A549 (cell line): ENCODE measurements at regions not wholly inside any gene's neighbourhood (a gene's known extent, or its start where the extent isn't known, plus 50 kb on each side); places are given as distances from the start of the nearest gene placed in this dataset.
A peak's percentile ranks its signal among the peaks of the same experiment; 100 is the strongest.

Experiments used
- ATAC-seq, 2 experiments: fragments of 200-7000 bp in 1 of 2; fragments of >200 bp in 1 of 2; cut with Nextera tagmentation in 1 of 2; cut with Tn5 transposase in 1 of 2; 3 replicates each; pipeline versions ENCODE4 v1.8.0 to v1.9.1; 2018 to 2020; ENCODE audit warnings: mild to moderate bottlenecking in 1 of 2, moderate library complexity in 1 of 2
- CTCF ChIA-PET: fragments of 300-600 bp; sonication (Branson Sonifier 250); formaldehyde crosslinking; extraction: SDS; loops from one replicate; lab custom pipeline; 2021; ENCODE audit warnings: antibody characterized with exemption, inconsistent platforms; lab: Yijun Ruan, JAX
- POLR2A ChIA-PET: fragments of 350-600 bp; formaldehyde crosslinking; extraction: SDS; loops from one replicate; lab custom pipeline; 2021; ENCODE audit warnings: antibody characterized with exemption, inconsistent platforms; lab: Yijun Ruan, JAX
- DNase-seq, 2 experiments: peaks; one replicate each; pipeline versions ENCODE4 v3.0.0 to v3.0.0-alpha.2; 2011 to 2016; ENCODE audit warnings: low read depth in 1 of 2, low spot score in 1 of 2
- FAIRE-seq: peaks from 2 replicates; lab custom pipeline; 2011; peaks lifted over from hg19 to GRCh38; lab: Jason Lieb, UNC
- H3K27ac ChIP-seq, 2 experiments: fragments of >200 bp; sonication (Bioruptor Twin); formaldehyde crosslinking; 3 replicates each; pipeline ENCODE4 v1.5.1; 2016 to 2017
- H3K4me1 ChIP-seq: fragments of >200 bp; sonication (Bioruptor Twin); formaldehyde crosslinking; 3 replicates; pipeline ENCODE4 v1.6.1; 2016
- H3K4me2 ChIP-seq: fragments of >200 bp; sonication (Bioruptor Twin); formaldehyde crosslinking; 3 replicates; pipeline ENCODE4 v1.6.1; 2016
- H3K4me3 ChIP-seq: fragments of >200 bp; sonication (Bioruptor Twin); formaldehyde crosslinking; 3 replicates; pipeline ENCODE4 v1.5.1; 2016
- H3K9me3 ChIP-seq: fragments of >200 bp; sonication (Bioruptor Twin); formaldehyde crosslinking; 3 replicates; pipeline ENCODE4 v1.6.1; 2016
- BCL3 ChIP-seq: fragments of >200 bp; sonication (Bioruptor Twin); formaldehyde crosslinking; IDR thresholded peaks from 3 replicates; pipeline ENCODE4 v1.6.1; 2016
- CBX2 ChIP-seq: fragments of 200-600 bp; sonication (generic); IDR thresholded peaks from 2 replicates; pipeline ENCODE4 v1.6.1; 2016; ENCODE audit warnings: low read depth, mild to moderate bottlenecking, borderline replicate concordance
- CEBPB ChIP-seq, 2 experiments: fragments of >200 bp in 1 of 2; sonication (Bioruptor Twin) in 1 of 2; formaldehyde crosslinking in 1 of 2; IDR thresholded peaks; 2 replicates each; pipeline ENCODE4 v1.6.1; 2012 to 2016
- EHF ChIP-seq: fragments of 250-450 bp; sonication (Bioruptor Pico); IDR thresholded peaks from 2 replicates; pipeline ENCODE4 v1.5.0; 2020; ENCODE audit warnings: mild to moderate bottlenecking
- FOSB ChIP-seq: fragments of 250-450 bp; sonication (Bioruptor Pico); IDR thresholded peaks from 2 replicates; pipeline ENCODE4 v1.5.0; 2020; ENCODE audit warnings: mild to moderate bottlenecking, moderate library complexity
- HDAC2 ChIP-seq: fragments of 200-600 bp; sonication (generic); IDR thresholded peaks from 2 replicates; pipeline ENCODE4 v1.6.1; 2016
- HEYL ChIP-seq: fragments of 250-450 bp; sonication (Bioruptor Pico); IDR thresholded peaks from 2 replicates; pipeline ENCODE4 v1.8.0; 2021; ENCODE audit warnings: mild to moderate bottlenecking, moderate library complexity
- HOXB13 ChIP-seq: fragments of 250-450 bp; sonication (Bioruptor Pico); IDR thresholded peaks from 2 replicates; pipeline ENCODE4 v1.5.0; 2020; ENCODE audit warnings: low read depth, mild to moderate bottlenecking, moderate library complexity
- JUNB ChIP-seq: fragments of >200 bp; sonication (Bioruptor Twin); formaldehyde crosslinking; IDR thresholded peaks from 2 replicates; pipeline ENCODE4 v1.6.1; 2016
- MAFK ChIP-seq: fragments of 450-650 bp; IDR thresholded peaks from 2 replicates; pipeline ENCODE4 v1.6.1; 2014; ENCODE audit not compliant: partially characterized antibody
- MAX ChIP-seq: IDR thresholded peaks from 2 replicates; pipeline ENCODE4 v1.6.1; 2012
- MAZ ChIP-seq: fragments of 150-350 bp; IDR thresholded peaks from 2 replicates; pipeline ENCODE4 v1.6.1; 2014; ENCODE audit warnings: antibody characterized with exemption, low read depth, low read length, borderline replicate concordance
- NPAS2 ChIP-seq: fragments of 250-450 bp; sonication (Bioruptor Pico); IDR thresholded peaks from 2 replicates; pipeline ENCODE4 v1.8.0; 2022; ENCODE audit warnings: mild to moderate bottlenecking, moderate library complexity, borderline replicate concordance
- NR3C1 ChIP-seq: fragments of >200 bp; sonication (Bioruptor Twin); formaldehyde crosslinking; IDR thresholded peaks from 3 replicates; pipeline ENCODE4 v1.6.1; 2017
- PBX3 ChIP-seq: IDR thresholded peaks from 2 replicates; pipeline ENCODE4 v1.6.1; 2012
- POLR2A ChIP-seq: IDR thresholded peaks from 2 replicates; pipeline ENCODE4 v1.6.1; 2012; ENCODE audit warnings: mild to moderate bottlenecking, low read length
- RARB ChIP-seq: fragments of 250-450 bp; sonication (Bioruptor Pico); IDR thresholded peaks from 2 replicates; pipeline ENCODE4 v1.8.0; 2021; ENCODE audit warnings: mild to moderate bottlenecking, moderate library complexity
- SMC3 ChIP-seq: fragments of >200 bp; sonication (Bioruptor Twin); formaldehyde crosslinking; IDR thresholded peaks from 3 replicates; pipeline ENCODE4 v1.6.1; 2018; ENCODE audit warnings: inconsistent platforms
- SREBF2 ChIP-seq: fragments of 450-650 bp; IDR thresholded peaks from 2 replicates; pipeline ENCODE4 v1.6.1; 2014; ENCODE audit warnings: mild to moderate bottlenecking, moderate library complexity
- USF2 ChIP-seq: fragments of 450-650 bp; IDR thresholded peaks from 2 replicates; pipeline ENCODE4 v1.6.1; 2014; ENCODE audit warnings: antibody characterized with exemption
- ZNF302 ChIP-seq: fragments of 250-450 bp; sonication (Bioruptor Pico); IDR thresholded peaks from 2 replicates; pipeline ENCODE4 v1.9.0; 2021; ENCODE audit warnings: inconsistent platforms, mild to moderate bottlenecking, moderate library complexity
- WGBS: methylation state at CpG from one replicate; pipeline ENCODE4 v1.1.6; 2017; ENCODE audit errors: missing lambda C conversion rate; 5-methylcytosine and 5-hydroxymethylcytosine counted together

DNA sequence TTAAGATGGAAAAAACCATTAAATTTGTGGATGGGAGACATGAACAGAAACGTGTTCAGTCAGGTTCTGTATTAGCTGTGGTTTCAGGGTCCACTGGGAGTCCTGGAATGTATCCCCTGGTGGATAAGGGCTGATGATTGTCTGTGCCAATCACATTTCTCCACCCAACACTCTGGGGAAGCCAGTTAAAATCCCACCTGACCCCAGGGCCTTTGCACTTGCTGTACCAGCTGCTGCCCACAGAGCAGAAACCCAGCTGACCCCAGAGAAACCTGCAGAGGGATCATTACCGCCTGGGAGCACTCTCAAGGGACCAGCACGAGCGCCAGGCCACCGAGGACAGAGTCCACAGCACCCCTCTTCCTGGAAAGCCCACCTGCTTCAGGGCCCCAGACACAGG is 260.7 kb downstream of the PREX1 start:
- ChIA-PET CTCF (interaction anchor here (0.7 to 1.3 kb wide), 2 partner anchors 53 to 889 kb away, joined by 3 read pairs; no protein-coding TSS in a partner anchor), POLR2A (no interaction called here)
- ATAC-seq (no peak), FAIRE-seq (no peak), DNase-seq (no peak)
- 23% methylated on average over 3 of the region's 5 CpGs for WGBS
- Histone ChIP-seq H3K27ac (no peak overlapping the region), H3K9me3 (no peaks in the 10 kb centered on the region; the same call in 2 of the 3 replicates), H3K4me1 (no peaks in the 10 kb centered on the region), H3K4me3 (no peak overlapping the region), H3K4me2 (no peak overlapping the region)
- TF ChIP-seq USF2 (no peak), HDAC2 (no peak), SREBF2 (no peak), HEYL (CRISPR knock-in tag) (no peak), POLR2A (no peak), MAX (no peak), CEBPB (IDR thresholded peaks at IDR 0.05) (no peak), PBX3 (no peak), RARB (no peak), ZNF302 (CRISPR knock-in tag) (no peak), HOXB13 (CRISPR knock-in tag) (no peak), MAFK (no peak), BCL3 (no peak), EHF (CRISPR knock-in tag) (no peak), CBX2 (no peak), NPAS2 (CRISPR knock-in tag) (no peak), MAZ (no peak), JUNB (no peak), FOSB (no peak), SMC3 (no peak)

DNA sequence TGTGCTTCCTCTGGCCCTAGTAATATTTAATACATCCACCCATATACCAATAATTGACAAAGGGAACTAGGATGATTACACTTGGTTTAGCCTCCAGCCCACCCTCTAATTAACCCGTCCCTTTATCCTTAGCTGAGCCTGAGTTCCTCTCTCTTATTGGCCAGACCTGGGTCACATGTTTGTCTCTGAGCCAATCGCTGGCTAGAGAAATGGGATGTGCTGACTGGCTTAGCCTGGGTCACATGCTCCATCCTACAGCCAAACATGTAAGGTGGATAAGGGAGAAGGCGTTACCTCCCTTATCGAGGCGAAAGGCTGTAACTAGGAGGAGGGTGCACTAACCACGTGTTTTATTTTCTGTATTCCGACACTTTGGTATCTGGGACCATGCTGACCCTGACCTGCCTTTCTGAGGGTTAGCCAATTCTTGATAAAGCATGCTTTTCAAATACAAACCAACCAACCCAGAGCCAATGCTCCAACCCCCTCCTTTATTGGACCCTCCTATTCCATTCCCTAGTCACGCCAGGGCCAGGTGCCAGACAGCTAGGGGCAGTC is 262.7 kb downstream of the PREX1 start:
- CTCF ChIA-PET: no interaction called here
- FAIRE-seq (no peak), DNase-seq (peak in 1 of 2 experiments; percentile 36), ATAC-seq (peak in 1 of 2 experiments; percentile 66; a peak in 3 of 6 replicates)
- H3K27ac ChIP-seq: no peak overlapping the region
- H3K4me1 ChIP-seq: no peaks in the 10 kb centered on the region
- POLR2A ChIA-PET: no interaction called here
- no peak overlapping the region for H3K4me3 ChIP-seq
- TF ChIP-seq USF2 (peak; percentile 79), NR3C1 (no peak)
- 23% methylated on average over 8 of the region's 8 CpGs for WGBS
- H3K4me2 ChIP-seq: no peak overlapping the region
- H3K9me3 ChIP-seq: no peaks in the 10 kb centered on the region; the same call in 2 of the 3 replicates
